ENCODE measurements at regions not wholly inside any gene's neighbourhood (a gene's known extent, or its start where the extent isn't known, plus 50 kb on each side); places are given as distances from the start of the nearest gene placed in this dataset.
A peak's percentile ranks its signal among the peaks of the same experiment; 100 is the strongest.

DNA sequence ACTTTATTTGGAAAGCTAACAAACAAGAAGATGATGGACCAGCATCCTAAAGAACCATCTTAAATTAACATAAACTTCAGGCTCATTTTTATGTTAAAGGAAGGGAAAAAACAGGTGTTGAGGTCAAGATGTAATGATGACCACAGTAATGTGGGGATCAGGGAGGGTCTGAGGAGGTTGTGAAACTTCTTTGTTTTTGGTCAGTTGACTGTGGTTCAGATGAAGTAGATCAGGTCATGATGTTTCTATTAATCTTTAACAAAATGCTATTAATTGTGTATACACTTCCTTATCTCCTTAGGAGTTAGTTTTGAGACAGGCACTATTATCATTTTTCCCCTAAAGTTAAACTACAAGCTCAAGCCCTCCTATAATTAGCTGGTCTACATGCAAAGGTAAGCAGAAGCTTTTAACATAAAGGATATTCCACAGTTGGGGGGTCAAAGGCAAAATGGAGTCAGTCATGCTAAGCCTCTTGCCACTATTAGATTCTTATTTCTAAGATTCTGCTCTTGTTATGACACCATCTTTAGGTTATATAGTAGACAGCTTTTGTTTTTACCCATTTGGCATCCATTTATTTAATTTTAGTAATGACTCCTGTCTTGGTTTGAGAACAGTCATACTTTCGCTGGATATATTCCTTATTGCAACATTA lies 800.1 kb upstream of the PCDH9 start:
- no peak for DNase-seq (ENCODE audit: low read depth)

DNA sequence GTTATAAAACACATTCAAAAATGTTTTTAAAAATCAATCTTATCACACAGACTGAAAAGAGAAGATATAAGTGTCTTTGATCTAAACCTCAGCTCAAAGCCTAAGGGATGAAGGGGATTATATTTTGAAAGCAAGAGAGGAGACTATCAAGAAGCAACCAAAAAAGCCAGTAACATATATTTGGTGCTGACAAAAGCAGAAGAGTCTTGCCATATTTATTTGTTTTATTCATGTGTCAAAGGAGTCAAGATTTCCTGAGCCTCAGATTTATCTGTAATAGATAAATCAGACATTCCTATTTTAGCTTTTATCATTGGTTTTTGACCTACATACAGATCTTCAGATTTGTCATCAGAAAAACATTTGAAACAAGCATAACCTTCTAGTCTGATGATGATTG lies 798.6 kb upstream of the PCDH9 start:
- no peak for DNase-seq (ENCODE audit: low read depth)

- DNase-seq (ENCODE audit: low read depth): no peak
These were observed 797.2 kb upstream of the PCDH9 start for GRCh38 chr13:68027306-68027705.

- DNase-seq (ENCODE audit: low read depth): no peak
These were observed 795.9 kb upstream of the PCDH9 start for GRCh38 chr13:68026077-68026476.

GRCh38 chr13:68025604-68026003 lies 795.5 kb upstream of the PCDH9 start:
- DNase-seq (ENCODE audit: low read depth): no peak

DNA sequence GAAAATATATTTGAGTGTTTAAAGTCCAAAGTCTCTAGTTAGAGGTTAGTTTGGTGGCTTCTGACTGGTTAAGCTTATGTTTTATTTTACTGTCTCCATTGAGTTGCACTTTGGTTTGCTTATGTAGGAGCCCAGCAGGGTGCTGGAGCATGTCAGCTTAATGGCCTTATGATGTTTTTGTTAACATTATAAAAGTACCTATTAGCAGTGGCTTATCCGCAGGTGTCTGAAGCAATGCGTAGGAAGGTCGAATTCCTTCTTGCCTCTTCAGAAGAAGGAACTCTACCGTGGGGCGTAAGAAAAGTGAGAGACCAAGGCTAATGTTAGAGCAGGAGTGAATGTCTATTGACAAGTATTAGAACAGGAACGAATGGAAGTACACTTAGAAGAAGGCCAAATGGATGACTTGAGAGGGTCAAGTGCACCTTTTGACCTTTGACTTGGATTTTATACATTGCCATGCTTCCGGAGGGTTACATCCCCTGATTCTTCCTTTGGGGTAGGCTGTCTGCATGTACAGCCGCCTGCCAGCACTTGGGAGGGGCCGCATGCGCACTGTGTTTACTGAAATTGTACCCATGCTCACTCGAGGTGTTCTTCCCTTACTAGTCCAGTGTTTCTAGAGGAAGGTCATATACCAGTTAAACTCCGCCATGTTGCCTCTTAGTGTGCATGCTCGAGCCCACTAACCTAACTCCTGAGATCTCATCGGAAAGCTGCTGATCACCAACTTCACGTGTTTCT lies 793.9 kb upstream of the PCDH9 start:
- no peak for DNase-seq (ENCODE audit: low read depth)

DNA sequence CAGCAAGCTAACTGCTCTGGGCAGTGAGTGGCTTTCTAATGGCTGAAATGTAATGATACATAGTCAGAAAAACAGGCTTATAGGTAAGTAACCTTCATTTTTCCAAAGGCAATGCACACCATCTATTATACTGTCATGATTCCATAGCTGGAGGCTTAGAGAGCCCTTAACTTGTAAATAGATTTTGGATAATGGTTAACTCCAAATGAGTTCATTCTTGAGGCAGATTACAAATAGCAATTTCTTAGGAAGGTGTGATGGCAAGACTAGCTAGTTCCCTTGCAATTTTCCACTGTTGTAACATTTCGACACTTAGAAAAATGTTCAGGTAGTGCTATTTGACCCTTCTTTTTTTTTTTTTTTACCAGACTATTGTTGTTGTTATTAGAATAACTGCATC lies 789.8 kb upstream of the PCDH9 start:
- no peak for DNase-seq (ENCODE audit: low read depth)

- no peak for DNase-seq (ENCODE audit: low read depth)
These were observed 779.4 kb upstream of the PCDH9 start for GRCh38 chr13:68009546-68009945.

DNA sequence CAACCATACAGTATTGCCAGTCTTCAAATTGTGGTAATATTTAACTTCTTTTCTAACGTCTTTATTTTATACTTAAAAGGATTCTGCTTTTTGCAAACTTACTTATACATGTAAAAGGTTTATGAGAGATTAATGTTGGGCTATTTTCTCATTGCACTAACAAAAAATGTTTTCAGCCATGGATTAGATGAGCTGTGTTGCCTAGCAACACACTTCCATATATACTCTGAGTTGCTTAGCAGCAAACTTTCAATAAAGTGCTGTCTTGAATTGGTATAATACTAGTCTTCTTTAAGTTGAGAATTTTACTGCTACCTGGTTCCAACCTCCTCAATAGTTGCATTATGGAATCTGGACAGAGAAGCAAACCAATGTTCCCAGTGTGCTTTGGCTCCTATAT lies 777.4 kb upstream of the PCDH9 start:
- no peak for DNase-seq (ENCODE audit: low read depth)

DNA sequence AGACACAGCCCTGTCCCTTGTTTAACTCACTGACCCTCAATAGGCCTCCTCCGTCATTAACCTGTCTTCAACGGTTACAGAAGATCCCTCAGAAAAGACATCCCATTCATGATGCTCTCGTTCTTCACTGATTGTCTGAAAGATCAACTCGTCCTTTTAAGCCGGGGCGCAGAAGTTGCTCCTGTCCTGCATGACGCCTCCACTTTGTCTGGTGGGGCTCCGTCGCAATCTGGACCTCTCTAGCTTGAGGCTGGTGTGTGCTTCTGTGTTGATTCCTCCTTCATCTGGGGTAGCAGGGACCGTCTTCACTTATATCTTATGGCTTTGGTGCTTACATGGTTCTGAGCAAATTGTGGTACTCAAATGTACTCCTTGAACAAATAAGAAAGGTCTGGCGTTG lies 766.0 kb upstream of the PCDH9 start:
- no peak for DNase-seq (ENCODE audit: low read depth)

DNA sequence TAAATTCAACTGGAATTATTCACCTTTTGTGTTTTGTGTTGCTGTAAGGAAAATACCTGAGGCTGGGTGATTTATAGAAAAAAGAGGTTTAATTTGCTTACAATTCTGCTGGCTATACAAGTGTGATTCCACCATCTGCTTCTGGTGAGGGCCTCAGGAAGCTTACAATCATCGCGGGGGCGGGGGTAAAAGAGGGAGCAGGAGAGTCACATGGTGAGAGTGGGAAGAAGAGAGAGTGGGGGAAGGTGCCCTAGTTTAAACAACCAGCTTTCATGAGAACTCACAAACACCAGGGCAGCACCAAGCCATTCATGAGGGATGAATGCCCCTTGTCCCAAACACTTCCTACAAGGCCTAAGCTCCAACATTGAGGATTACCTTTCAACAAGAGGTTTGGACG lies 760.7 kb upstream of the PCDH9 start:
- DNase-seq (ENCODE audit: low read depth): no peak

DNA sequence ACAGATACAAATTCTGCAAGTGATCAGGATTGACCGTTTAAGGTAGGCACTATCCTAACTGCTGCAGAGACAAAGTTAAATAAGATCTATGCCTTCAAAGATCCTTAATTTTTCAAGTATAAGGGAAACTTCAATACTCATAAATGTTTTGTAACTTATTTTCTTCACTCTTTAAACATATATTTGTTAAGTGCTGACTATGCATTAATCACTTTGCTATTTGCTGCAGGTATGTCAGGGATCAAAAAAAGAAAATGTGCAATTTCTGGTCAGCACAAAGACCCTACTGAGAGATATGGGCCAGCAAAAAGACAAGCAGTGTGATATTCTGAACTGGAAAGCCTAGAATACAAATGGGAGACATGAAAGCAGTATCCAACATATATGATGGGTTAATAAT lies 756.1 kb upstream of the PCDH9 start:
- DNase-seq (ENCODE audit: low read depth): no peak

DNA sequence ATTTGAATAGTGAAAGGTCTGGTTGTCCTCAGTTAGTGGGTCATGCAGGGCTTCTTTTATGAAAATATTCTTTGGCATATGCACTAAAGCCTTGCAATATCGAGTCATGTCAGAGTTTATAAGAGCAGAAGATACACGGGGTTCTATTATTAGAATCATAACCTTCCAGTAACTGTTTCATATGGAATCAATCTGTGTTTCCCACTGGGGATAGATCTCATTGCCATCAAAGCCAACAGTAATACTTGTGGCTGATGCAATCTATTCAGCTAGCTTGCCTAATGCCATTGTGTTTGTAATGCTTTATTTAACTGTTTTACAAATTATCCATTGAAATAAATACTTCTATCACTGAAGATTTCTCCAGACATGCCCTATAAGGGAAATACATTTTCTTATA lies 746.9 kb upstream of the PCDH9 start:
- DNase-seq (ENCODE audit: low read depth): no peak

GRCh38 chr13:67971291-67971690 lies 741.2 kb upstream of the PCDH9 start:
- DNase-seq (ENCODE audit: low read depth): no peak

- no peak for DNase-seq (ENCODE audit: low read depth)
These were observed 736.9 kb upstream of the PCDH9 start for GRCh38 chr13:67967031-67967430.

- no peak for DNase-seq (ENCODE audit: low read depth)
These were observed 735.9 kb upstream of the PCDH9 start for GRCh38 chr13:67966065-67966464.

GRCh38 chr13:67964986-67965385 lies 734.9 kb upstream of the PCDH9 start:
- DNase-seq (ENCODE audit: low read depth): no peak

DNA sequence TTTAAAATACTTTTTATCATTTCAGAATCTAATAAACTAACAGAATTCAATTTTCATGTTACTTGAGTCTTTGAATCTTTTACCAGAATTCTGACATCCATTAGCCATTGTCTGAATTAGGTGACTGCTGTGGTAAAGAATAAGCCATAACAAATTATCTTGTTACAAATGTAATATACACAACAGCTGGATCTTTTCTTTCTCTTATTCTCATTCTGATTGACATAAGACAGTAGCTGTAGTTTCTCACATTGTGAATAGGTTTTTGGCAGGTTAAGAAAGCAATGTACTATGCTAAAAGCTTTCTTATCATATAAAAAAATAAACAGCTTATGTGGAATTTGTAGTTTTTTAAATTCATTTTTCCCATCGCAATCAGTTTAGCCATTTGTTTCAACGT lies 734.0 kb upstream of the PCDH9 start:
- no peak for DNase-seq (ENCODE audit: low read depth)

GRCh38 chr13:67961331-67961730 lies 731.2 kb upstream of the PCDH9 start:
- DNase-seq (ENCODE audit: low read depth): peak; percentile 38

GRCh38 chr13:67951431-67951830 lies 721.3 kb upstream of the PCDH9 start:
- no peak for DNase-seq (ENCODE audit: low read depth)

GRCh38 chr13:67950603-67951002 lies 720.5 kb upstream of the PCDH9 start:
- DNase-seq (ENCODE audit: low read depth): no peak

- DNase-seq (ENCODE audit: low read depth): no peak
These were observed 716.0 kb upstream of the PCDH9 start for GRCh38 chr13:67946131-67946530.

GRCh38 chr13:67943116-67943515 lies 713.0 kb upstream of the PCDH9 start:
- peak; percentile 18 for DNase-seq (ENCODE audit: low read depth)

- DNase-seq (ENCODE audit: low read depth): no peak
These were observed 705.5 kb upstream of the PCDH9 start for GRCh38 chr13:67935626-67936025.
